Hematopoietic multipotent progenitor cell treated with erythropoietin and hydrocortisone succinate and interleukin-3 and kit ligand, for 8 days (in vitro differentiated cells): ENCODE measurements at regions not wholly inside any gene's neighbourhood (a gene's known extent, or its start where the extent isn't known, plus 50 kb on each side); places are given as distances from the start of the nearest gene placed in this dataset.

Experiments used
- DNase-seq: peaks from one replicate; pipeline ENCODE4 v3.0.0-alpha.2; 2015

DNA sequence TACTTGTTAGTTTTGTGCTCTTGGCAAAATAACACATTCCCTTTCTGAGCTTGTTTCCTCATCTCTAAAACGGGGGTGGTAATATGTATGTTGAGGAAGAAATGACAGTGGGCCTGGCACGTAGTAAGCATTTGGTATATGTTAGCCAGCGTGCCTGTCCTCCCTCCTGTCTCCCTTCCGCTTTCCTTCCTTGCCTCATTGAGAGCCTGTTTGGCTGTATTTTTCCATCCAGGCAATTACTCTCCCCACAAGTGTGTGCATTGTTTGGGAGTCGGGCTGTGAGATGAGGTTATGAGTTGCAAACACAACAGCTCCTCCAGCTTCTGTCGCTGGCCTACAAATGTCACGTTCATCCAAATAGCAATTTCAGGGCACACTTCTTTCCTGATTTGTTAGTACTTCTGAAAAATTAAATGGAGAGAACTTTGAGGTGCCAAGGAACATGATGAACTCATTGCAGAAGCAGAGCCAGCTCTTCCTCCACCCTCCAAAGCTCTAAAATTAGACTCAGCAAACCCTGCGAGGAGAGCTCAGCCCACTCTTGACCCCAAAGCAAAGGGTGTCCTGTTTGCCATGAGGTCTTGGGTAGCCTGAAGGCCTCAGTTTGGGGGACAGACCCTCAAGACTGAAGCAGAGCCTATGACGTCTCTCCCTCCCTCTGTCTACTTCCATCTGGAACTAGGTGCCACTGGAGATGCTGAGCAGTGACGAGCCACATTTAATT is 50.7 kb upstream of the TOX2 start:
- no peak for DNase-seq

DNA sequence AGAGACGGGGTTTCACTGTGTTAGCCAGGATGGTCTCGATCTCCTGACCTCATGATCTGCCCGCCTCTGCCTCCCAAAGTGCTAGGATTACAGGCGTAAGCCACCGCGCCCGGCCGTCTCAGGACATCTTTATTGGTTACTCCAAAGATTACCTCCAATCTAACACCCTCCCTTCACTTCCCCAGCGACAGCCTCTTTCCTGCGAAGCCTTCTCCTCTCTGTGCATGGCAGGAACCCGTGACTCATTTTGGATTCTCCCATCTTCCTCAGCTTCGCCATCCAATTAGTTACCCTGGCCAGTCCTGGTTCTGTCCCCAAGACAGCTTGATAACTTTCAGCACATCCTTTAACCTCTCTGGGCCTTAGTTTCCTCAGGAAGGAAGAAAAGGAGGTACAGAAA is 51.3 kb upstream of the TOX2 start:
- DNase-seq, result no peak

DNA sequence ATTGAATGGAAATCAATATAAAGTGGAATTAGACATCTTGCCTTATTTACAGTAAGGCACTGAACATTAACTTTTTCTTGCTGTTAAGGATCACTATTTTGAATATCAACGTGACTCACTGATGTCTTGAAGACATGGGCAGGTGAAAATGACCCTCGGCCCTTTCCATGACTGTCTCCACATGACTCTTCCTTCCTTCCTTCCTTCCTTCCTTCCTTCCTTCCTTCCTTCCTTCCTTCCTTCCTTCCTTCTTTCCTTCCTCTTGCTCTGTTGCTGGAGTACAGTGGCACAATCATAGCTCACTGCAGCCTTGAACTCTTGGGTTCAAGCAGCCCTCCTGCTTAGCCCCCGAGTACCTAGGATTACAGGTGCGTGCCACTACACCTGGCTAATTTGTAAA is 52.2 kb upstream of the TOX2 start:
- no peak for DNase-seq

GRCh38 chr20:43859994-43860393 is 54.7 kb upstream of the TOX2 start:
- DNase-seq, result no peak

DNA sequence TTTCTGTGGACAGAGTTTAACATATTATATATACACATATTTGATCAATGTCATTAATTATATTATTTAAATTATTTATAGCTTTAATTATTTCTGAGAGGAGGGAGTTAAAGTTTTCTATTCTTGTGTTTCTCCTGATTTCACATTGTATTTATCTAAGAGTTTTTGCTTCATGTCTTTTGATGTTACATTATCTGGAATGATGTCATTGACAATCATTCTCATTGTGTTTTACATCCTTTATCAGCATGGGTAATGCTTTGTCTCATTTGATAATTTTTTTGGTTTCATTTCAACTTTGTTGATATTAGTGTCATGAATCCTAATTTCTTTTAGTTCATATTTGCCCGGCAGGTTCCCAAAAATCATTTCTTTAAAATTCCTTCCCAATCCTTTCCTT is 56.7 kb upstream of the TOX2 start:
- no peak for DNase-seq

GRCh38 chr20:43857127-43857526 is 57.5 kb upstream of the TOX2 start:
- no peak for DNase-seq

- DNase-seq, result no peak
Measured at GRCh38 chr20:43855803-43856202, 58.8 kb upstream of the TOX2 start.

- no peak for DNase-seq
Measured at GRCh38 chr20:43853918-43854317, 60.7 kb upstream of the TOX2 start.

DNA sequence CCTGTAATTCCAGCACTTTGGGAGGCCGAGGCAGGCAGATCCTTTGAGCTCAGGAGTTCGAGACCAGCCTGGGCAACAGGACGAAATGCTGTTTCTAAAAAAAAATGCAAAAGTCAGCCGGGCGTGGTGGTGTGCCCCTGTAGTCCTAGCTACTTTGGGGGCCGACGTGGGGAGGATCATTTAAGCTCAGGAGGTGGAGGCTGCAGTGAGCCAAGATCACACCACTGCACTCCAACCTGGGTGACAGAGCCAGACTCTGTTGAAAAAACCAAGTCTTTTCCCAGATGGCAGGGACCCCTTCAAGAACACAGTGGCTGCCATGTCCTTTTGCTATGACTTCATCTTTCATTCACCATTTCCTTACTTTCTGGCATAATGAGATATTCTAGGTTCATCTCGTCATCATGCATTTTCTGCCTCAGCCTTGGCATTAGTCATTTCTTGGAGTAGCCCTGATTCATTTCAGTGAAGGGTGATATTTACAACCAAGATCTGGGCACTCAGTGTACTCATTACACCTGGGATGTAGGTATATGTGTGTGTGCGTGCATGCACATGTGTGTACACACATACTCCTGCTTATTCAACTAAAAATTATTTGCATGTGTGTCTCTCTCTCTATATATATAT is 61.4 kb upstream of the TOX2 start:
- no peak for DNase-seq

GRCh38 chr20:43849496-43850186 is 65.0 kb upstream of the TOX2 start:
- no peak for DNase-seq

DNA sequence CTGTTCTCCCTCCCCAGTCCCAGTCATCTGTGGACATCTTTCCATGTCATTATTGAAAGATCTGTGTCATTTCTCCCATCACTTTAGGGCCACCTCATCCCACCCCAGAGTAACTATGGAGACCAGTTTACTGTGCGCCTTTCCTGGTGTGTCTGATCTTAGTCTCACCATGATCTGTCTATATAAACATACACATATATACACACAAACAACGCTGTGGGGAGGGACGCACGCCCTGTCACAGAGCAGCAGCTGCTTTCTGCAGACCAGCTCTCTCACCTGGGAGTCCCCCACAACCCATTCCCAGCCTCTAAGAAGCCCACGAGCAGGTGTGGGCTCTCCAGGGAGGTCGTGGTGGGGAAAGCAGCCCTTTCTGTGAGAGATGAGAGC is 68.1 kb upstream of the TOX2 start:
- DNase-seq, result no peak

DNA sequence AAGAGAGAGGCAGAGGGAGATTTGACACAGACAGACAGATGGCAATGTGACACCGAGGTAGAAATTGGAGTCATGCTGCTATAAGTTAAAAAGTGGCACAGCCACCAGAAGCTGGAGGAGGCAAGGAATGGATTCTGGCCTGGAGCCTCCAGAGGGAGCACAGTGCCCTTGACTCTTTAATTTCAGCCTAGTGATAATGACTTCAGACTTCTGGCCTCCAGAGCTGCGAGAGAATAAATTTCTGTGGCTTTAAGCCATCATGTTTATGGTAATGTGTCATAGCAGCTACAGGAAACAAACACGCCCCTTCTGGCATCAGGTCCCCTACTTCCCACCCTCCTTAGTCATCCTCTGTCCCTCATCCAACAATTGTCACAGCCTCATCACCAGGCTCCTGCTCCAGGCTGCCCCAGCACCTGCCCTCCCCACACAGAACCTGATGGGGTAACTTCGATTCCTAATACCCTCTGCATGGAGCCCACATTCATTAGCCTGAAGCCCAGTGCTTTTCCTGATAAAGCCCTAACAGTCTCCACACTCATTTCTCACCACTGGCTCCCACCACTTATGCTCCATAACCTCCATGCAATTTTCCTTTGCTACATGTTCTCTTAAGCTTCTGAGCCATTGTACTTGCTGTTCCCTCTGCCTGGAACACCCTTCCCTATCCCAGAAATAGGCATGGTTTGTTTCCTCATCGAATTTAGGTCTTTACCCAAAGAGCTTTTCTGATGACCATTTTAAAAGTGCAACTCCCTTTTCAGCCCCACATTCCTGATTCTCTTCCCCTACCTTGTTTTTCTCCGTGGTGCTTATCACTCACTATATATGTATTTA is 69.7 kb upstream of the TOX2 start:
- DNase-seq, result no peak

DNA sequence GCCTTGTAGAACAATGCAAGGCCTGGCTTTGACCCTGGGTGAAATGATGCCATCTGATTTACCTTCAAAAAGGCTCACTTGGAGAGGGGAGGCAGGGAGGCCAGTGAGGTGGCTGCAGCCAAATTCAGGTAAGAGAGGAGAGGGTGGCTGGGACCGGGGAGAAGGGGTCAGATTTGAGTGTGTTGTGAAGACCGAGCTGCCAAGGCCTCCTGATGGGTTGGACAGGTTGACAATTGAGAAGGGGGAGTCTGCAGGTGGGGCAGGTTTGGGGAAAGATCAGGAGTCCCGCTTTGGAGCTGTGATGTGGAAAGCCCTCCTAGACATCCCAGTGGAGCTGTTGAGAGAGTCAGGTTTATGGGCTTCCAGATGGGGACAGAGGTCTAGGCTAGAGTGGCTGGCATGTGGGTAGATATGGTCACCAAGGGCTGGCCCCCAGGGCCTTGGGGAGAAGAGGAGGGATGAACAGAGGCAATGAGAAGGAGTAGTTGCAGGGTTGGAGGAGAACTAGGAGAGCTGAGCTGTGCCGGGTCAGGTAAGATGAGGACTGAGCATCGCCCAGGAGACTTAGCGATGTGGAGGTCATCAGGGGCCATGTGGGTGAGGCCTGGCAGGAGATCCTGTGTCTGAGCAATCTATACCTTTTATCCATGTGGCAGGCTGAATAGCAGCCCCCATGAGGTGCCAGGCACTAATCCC is 70.5 kb upstream of the TOX2 start:
- no peak for DNase-seq

GRCh38 chr20:43843096-43843964 is 71.3 kb upstream of the TOX2 start:
- no peak for DNase-seq

DNA sequence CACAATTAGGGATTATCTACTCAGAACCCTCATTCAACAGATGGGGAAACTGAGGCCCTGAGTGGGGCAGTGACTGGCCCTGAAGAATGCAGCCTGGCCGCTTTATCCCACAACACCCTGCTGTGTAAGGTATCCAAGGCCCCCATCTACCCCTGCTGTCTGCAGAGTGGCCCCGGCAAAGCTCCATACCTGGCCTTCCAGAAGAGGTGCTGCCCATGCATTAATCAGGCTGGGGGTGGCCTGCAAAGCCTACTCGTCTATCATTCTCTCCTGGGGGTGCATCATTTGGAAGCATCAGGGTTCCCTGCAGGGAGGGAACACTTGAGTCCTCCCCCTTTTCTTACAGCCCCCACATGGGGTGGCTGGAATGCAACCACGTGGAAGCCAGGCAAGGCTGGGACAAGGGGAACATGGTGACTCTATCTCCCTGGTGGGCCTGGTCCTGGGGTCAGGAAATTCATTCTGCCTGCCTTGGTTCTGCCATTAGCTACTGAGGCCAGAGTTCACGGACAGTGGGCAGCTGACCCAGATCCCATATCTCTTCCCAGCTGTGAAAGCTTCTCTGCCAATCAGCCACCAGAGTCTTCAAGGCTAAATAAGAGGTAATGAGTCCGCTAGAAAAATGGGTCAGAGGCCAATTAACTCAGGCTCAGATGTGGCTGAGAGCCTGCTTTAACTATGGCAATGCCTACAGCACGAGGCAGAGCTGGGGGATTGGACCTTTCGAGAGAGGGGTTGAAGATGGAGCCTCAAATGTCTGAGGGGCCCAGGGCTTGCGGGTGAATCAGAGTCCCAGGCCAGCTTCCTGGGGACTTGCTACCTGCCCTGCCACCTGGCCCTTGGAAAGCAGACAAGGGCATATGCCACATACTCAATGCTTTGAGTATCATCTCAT is 72.3 kb upstream of the TOX2 start:
- no peak for DNase-seq

DNA sequence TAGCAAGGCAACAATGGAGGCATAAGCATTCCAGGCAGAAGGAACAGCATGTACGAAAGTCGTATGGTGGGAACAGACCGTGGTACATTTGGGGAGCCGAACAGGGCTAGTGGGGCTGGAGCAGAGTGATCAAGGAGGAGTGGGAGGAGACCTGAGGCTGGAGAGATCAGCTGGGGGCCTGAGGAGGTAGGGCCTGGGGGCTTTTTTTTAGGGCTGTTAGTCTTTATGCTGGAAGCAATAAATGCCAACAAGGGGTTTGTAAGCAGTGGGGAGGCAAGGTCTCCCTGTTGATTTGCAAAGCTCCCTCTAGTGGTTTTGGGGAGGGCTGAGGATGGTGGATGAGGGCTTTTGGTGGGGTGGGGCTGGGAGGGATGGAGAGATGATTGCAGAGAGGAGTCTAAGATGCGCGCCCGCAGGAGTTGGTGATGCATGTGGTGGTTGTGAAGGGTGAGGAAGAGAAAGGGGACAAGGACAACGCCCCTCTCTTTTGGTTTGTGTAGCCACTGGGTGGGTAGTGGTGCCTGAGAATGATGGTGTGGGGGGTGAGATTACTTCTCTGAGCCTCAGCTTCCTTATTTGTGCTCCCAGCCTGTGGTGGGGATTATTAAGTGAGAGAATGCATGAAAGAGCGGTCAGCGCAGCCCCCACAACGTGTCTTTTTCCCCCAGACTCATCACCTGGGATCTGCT is 74.1 kb upstream of the TOX2 start:
- peak; percentile 40 for DNase-seq

DNA sequence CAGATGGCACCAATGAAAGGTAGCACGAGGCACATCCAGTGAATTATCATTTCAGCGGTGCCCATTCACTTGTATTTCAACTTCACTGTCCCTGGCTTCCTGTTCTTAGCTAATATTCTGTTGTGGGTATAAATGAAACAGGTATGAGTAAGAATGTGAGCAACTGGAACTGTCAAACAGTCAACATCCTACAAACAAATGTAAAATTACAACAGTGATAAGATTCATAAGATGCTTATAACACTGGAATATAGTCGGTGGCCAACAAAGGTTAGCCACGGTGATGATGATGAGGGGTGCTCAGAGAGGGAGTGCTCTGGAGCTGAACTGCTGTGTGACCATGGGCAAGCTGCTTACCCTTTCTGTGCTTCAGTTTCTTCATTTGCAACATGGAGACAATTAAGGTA is 74.9 kb upstream of the TOX2 start:
- no peak for DNase-seq

- no peak for DNase-seq
Measured at GRCh38 chr20:43838703-43839060, 76.0 kb upstream of the TOX2 start.

GRCh38 chr20:43837856-43838702 is 76.6 kb upstream of the TOX2 start:
- DNase-seq, result no peak
